NCI-H2196 treated with DMSO at 0.1 percent for 48 hours (cell line): ENCODE measurements at regions not wholly inside any gene's neighbourhood (a gene's known extent, or its start where the extent isn't known, plus 50 kb on each side); places are given as distances from the start of the nearest gene placed in this dataset.

Source experiments
- DNase-seq: peaks from one replicate; lab custom pipeline; 2025; ENCODE audit not compliant: unreplicated experiment; lab: John Stamatoyannopoulos, UW

DNA sequence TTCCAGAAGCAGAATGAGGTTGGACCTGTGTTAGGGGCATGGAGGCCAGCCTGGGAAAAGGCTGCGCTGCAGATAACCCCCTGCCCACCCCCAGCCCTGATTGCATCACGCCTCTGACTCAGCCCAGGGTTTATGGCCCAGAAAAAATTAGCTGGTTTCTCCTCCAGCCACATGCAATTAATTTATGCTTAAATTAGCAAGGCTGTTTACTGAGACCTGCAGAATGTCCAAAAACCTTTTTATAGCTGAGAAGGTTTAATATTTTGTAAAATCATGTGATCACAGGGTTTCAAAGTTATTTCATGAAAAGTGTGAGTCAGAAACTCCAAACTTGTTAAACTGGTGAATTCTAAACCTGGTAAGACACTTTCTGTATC is 123.1 kb upstream of the HDAC4 start:
- no peak for DNase-seq

DNA sequence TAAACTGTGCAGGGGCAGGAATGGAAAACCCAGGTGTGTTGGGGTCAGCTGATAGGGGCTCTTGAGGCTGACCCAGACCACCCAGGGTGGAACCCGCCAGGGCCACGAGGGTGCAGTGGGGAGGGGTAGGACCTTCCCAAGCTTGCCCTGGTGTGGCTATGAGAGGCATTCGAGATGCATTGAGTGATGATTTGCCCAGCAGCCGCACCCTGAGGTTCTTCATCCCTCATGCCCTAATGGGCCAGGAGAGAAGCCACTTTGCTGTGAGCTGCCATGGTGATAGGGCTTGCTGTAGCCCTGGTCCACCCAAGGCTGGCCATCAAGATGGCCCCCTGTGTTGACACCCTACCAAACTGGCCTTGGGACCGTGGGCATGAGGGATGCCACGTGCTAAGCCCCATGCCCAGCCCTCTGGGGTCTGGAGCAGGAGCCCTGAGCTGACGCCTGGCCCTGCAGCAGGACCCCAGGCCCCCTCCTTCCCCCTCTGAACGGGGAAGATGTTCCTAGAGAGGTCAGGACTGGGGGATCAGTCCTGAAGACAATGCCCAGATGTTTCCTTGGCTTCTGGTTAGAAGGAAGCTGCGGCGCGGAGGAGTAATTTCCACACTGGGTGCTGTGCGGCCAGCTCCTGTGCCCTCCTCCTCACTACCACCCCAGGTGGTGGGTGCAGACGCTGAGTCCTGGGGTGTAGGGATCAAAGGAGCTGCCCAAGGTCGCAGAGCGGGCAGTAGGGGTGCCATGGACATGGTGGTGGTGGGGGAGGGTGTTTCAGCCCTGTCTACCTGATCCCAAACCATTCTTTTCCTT is 122.5 kb upstream of the HDAC4 start:
- no peak for DNase-seq

DNA sequence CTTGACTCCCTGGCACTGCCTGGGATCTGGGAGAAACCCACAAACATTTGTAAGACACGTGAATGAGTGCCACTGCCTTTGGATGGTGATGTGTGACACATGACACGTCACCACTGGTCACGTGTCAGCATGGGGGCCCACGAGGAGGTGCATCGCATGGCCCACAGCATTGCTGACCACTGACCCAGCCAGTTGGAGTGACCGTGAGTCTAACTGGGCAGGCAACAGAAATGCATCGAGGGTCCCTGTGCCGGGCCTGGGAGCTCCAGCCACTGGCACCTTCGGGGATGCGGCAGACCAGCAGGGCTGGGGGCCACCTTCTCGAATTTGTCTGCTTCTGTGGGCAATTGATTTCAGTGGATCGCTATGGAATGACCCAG is 121.9 kb upstream of the HDAC4 start:
- DNase-seq, result no peak

DNA sequence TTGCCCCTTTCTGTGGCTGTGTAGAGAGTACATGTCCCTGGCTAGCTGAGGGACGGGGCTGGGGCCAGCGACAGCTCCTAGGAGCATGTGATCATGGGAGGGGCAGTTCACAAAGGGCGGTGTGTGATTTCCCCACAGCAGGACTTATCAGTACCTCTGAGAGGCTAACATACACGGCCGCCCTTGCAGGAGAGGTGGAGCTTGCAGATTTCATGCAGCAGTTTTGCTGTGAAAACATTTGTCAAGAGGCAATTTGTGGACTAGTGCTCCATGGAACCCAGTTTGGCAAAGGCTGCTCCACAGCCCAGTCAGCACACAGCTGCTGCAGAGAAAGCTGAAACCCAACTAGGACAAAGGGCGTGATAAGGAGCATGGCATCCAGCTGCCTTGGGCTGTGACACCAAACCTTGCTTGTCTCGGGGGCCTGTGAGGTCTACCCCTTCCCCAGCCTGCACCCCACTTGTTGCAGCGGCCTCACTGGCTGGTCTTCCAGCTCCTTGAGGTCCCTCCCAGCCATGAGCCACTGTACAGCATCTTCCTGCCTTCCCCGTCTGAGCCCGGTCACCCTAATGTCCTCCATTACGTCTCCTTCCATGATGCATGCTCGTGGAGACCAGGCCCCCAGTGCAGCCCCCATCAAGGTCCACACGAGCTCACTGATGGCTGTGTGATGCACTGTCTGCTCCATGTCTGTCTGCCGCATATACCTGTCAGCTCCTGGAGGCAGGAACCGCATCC is 121.4 kb upstream of the HDAC4 start:
- no peak for DNase-seq

DNA sequence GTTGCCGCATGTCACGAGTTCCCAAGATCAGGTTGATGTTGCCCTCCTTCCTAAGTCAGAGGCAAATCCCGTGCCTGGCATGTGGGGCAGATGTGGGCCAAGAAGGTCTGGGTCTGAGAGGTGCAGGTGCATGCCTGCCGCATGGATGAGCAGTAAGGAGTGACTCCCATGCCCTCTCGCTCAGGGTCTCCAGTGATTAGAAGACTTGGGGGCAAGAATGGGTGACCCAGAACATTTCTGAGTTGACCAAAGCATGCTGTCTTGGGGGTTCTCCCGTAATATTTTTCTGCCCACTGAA is 120.6 kb upstream of the HDAC4 start:
- no peak for DNase-seq

DNA sequence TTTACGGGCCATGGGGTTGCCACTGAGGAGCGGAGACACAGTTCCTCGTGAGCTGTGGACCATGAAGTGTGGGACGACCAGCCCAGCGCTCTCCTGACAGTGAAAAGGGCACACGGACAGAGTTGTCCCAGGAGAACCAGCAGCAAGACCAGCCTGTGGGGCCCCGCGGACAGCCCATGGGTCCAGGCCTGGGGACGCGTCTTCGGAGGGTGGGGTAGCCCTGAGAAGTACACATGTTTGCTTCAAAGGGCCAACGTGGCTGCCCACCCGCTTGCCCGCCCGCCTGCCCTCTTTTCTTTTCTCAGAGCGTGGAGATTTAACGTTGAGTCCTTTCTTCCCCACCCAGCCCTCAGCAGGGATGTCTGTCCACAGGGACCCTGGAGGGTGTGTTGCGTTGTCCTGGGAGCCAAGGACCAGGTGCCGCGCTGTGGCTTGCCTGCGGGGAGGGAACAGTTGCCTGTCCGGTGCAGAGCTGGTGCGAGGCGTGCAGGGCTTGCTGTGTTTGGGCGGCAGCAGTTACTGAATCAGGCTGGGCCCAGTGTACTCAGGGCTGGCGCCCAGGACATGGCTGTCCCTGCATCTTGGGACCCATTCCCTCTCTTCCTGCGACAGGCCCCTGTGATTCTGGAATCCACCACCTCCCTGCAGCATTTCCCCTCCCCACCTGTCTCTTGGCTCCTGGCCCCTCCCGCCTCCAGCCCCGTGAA is 120.1 kb upstream of the HDAC4 start:
- no peak for DNase-seq

DNA sequence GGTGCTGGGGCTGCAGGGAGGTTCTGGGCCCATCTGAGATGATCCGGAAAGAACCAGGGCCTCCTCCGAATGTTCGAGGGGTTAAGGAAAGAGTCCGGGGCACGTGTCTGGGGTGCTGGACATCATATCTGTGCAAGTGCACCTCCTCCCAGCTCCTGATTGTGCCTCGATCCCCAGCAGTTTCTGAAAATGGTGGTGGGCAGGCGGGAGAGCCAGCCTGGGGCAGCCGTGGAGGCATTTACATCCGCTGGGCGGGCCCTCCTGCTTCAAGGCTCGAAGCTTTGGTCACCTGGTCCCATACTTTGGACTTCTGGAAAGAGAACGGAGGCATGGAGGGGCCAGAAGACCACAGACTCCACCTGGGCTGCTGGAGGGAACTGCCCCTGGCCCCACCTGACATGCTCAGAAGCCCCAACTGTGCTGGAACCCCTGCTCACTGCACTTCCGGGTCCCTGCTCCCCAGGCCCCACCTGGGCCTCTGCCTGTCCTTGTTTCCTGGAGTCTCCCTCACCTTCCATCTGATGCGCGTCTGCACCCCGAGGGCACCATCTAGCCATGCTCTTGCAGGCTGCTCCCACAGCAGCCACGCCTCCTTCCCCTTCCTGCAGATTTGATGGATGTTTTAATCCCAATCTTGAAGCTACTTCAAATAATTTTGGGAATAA is 119.2 kb upstream of the HDAC4 start:
- no peak for DNase-seq

DNA sequence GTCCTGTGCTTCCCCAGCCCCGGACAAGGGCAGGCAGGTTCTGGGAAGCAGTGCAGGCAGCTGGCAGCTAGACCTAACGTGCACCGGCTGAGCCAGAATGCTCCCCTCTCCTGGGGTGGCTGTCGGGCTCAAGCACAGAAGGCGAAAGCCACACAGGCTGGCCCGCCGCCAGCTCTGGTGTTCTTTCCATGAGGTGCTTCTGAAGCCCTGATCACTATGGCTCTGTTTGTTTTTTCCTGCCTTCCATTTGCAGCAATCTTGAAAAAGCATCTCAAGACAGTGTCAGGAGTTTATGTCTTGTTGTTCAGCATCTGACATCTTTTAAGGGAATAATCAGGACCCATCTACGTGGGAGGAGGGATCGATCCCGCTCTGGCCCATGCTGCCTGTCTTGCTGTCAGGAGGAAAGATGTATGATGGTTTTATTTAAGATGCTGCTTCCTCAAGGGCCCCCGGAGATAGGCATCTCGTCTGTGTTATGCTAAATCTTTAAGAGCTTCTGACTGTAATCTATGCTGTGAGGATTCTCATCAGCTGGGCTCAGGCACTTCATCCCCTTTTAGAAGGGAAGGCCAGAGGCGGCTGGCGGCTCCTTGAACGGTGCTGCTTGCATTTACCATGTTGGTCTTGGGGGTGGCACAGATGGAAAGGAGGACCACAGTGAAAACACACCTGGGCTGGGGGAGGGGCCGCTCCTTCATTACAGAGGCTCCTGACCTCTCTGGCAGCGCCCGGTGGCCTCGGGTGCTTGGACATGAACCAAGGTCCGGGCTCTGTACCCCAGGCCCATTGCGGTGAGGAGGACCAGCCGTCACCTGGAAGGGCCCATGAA is 118.5 kb upstream of the HDAC4 start:
- DNase-seq, result peak; percentile 13

DNA sequence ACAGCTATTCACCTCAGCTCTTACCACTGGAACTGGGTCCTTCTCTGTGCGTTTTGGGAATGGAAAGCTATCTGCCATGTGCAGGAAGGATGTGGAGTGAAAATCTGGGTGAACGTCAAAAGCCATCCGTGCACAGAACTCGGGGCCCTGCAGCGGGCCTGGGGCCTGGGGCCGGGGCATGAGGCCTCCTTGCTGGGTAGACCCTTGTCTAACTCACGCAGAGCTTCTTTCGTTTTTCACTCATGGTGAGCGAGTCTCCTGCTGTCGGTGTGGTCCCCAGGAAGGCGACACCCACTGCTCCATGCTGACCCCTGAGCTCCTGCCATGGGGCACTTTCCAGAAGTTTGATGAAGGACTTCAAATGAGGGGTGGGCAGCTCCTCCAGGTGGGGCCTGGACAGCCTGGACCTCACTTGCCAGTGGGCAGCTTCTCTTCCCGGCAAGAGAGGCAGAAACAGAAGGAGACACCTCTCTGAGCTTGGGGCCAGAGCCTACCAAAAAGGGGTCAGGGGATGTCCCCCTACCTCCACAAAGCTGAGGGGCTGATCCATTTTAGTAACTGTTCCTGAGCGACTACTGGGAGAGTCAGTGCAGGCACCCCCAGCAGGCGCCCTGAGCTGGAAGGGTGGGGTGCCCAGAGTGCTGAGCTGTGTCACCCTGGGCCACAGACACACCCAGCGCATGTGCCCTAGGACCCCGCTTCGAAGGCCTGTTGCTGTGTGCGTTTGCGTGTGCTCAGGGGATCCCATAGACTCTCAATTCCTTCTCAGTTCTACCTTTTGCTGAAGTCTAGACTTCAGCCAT is 117.7 kb upstream of the HDAC4 start:
- DNase-seq, result no peak

DNA sequence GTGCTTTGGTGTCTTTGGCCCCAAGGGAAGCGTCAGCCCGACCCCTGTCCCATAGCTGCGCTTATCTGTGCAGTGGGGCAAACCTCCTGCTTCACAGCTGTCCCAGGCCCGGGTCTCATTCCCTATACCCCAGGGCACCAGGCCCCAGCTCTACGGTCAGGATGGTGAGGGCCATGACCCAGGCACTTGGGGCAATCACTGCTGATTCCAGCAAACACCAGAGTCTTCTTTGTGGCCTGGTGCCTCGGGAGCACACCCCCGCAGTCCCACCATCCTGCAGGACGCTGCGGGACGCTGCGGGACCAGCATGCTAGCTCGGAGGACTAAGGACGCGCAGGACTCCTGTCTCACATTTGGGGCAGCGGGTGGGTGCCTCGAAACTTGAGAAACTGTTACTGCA is 116.9 kb upstream of the HDAC4 start:
- no peak for DNase-seq

DNA sequence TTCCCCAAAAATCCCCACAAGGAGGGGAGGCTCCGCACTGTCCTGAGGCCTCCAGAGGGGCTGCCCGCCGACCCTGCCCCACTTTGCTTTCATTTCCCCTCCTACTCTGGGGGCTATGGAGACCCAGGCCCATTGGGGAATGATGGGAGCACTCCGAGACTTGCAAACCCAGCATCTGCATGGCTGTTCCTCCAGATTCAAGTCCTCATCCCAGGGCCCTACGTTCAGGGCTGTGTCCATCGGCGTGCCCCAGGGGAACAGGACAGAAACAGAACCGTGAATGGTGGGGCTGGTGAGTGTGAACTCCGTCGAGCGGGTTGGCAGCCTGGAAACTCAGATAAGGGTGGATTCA is 116.1 kb upstream of the HDAC4 start:
- DNase-seq, result no peak

DNA sequence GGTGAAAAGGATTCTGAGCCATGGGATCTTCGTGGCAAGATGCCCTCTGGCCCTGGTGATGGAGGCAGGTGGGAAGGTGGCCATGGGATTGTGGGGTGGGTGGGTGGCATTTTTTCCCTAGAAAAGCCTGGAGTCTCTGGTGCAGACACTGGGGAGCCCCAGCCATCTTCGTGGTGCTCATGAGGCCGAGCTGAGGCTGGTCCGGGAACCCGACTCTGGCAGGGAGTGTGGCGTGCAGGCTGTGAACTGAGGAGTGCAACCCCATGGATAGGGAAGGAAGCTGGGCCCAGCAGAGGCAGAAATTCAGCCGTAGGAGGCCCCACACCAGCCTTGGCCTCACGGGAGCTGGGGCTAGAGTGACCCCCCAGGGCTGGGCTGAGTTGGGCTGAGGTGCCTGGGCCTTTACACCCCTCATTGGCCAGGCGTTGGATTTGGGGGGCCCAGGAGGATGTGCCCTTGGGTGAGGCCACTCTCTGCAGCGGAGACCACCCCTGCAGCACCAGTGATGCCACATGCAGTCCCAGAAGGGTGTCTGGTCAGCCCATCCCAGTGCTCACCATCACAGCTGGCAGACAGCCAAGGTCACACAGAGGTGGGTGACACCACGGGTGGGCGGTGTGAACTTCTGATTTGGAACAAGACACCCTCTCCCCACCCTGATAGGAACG is 115.6 kb upstream of the HDAC4 start:
- no peak for DNase-seq

DNA sequence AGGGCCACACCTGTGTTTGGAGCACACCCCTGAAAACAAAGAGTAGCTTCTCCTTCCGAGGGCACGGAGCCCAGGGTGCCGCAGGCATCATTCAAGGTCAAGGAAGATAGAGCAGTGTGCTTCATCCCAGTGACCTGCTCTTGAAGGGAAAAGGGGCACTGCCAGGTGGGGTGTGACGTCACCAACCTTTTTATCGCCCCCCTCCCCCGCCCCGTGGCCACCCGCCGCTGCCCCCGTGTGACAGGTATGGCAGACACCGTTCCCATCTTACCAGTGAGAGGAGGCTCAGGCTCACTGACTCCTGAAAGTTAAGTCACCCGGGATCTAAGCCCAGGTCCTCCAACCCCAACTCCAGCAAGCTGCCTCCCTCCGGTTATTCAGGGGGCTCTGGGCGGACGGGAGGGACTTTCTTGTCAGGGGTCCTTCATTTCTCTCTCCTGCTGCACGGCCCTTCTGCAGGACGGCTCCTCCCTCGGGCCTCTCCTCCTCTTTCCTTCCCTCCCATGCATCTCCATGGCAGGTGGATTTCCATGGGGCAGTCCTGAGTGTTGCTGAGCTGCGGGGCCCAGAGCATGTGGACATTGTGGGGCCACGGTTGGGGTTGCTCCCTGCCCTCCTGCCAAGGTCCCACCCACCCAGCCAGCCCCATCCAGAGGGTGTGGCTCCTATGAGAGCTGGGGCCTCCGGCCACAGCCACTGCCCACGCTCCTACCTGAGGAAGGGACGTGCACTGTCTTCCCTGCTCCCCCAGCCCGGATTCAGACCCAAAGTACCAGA is 114.1 kb upstream of the HDAC4 start:
- no peak for DNase-seq

DNA sequence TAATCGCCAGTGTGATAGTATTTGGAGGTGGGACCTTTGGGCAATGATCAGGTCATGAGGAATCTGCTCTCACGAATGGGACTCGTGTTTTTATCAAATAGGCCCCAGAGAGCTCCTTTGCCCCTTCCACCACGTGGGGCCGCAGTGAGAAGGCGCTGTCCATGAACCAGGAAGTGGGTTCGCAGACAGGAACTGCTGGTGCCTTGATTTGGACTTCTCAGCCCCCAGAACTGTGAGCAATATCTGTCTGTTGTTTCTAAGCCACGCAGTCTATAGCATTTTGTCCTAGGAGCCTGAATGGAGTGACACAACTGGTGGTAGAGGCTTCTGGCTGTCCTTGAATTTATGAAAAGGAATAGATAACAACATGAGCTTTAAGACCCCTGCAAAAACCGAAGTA is 111.2 kb upstream of the HDAC4 start:
- DNase-seq, result no peak

DNA sequence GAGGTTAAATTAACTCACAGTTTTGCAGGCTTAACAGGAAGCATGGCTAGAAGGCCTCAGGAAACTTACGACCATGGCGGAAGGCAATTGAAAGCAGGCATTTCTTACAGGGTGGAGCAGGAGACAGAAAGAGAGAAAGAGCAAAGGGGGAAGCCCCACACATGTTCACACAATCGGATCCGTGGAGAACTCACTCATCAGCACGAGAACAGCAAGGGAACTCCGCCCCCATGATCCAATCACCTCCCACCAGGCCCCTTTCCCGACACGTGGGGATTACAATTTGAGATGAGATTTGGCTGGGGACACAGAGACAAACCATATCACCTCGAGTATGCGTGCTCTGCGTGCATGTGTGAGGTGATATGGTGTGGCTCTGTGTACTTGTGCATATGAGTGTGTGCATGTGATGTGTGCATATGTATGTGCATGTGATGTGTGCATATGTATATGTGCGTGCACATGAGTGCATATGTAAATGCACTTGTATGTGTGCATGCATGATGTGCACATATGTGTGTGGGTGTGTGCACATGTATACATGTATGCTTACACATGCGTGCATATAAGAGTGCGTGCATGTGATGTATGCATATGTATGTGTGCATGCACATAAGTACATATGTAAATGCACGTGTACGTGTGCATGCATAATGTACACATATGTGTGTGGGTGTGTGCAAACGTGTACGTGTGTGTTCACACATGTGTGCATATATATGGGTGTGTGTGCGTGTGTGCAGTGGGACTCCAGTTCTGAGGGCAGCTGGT is 108.7 kb upstream of the HDAC4 start:
- no peak for DNase-seq

DNA sequence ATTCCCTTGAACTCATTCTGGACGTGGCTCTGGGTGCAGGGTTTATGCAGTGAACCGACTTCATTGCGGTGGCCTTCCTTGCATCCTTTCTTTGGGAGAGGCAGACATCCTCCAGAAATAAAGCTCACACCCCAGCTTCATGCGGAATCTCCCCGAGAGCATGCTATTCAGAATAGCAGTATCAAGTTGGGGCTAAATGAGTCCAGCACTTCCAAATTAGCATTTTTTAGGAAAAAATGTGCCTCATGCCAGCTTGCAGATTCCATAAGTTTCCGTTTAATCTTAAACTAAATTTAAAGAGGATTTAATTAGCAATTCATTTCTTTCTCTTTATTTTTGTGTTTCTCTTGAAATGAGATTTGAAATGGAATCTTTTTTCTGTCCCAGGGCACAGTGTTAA is 107.4 kb upstream of the HDAC4 start:
- no peak for DNase-seq

DNA sequence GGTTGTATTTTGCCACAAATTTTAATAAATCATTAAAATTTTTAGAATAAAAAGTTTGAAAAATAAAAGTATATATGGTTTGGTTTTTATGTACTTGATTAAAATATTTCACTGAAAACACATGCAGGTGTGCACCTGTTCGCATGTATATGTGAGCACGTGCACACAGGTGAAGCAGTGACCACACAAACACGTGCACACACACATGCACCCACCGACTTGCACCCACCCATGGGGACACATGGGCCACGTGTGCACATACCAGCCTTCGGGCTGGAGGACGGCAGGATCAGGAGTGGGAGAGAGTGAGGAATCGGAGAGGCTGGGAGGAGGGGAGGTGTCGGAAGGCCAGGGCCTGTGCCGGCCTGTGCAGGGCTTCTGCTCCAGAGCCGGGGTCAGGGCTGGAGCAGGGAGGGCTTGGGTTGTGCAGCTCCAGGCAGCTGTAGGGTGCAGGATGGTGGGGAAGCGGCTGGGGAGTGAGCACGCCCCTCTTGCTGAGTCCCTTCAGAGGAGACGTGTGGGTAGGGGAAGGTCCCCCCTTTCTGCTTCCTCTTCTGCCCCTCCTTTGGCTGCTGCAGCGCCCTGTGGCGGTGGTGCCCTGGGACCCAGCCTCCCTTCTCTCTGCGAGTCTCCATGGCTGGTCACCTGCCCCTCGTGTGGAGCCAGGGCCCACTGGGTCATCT is 106.9 kb upstream of the HDAC4 start:
- DNase-seq, result no peak

DNA sequence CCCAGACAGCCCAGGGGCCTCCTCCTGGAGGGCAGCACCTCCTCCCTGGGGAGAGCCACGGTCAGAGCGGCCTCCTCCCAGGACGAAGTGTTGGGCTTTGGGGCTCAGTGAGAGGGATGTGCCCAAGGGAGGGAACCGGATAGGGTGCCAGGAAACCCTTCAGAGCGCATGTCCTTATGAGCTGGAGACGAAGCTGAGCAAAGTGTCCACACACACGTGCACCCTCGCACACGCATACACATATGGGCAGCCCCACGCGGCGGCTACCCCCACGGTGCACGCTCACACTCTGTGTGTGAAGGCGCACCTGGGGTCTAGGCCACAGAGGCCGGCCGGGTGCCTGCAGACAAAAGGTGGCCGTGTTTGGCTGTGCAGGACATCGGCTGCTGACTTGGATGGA is 106.1 kb upstream of the HDAC4 start:
- no peak for DNase-seq
